Mucosa of descending colon (tissue), 3 donors: ENCODE measurements at regions not wholly inside any gene's neighbourhood (a gene's known extent, or its start where the extent isn't known, plus 50 kb on each side); places are given as distances from the start of the nearest gene placed in this dataset.
"Not testable (repeated sequence)": the region's sequence is repeated elsewhere in the genome, so short reads cannot be mapped to it uniquely, and the experiment has no call there.

ENCODE experiments used
- ATAC-seq: fragments of 200-7000 bp; cut with Tn5 transposase; one replicate; pipeline ENCODE4 v1.9.1; 2020; ENCODE audit warnings: mild to moderate bottlenecking, moderate library complexity
- DNase-seq, 3 donors: peaks; one replicate each; pipeline ENCODE4 v3.0.0-alpha.2; 2020
- H3K36me3 ChIP-seq: fragments of 200-600 bp; one replicate; pipeline ENCODE4 v1.8.0; 2021; ENCODE audit warnings: low read depth, mild to moderate bottlenecking
- H3K4me1 ChIP-seq: fragments of 200-600 bp; one replicate; pipeline ENCODE4 v1.8.0; 2021; ENCODE audit warnings: low read depth, mild to moderate bottlenecking
- H3K4me3 ChIP-seq: fragments of 200-600 bp; one replicate; pipeline ENCODE4 v1.8.0; 2021; ENCODE audit warnings: mild to moderate bottlenecking
- H3K9me3 ChIP-seq: fragments of 200-600 bp; one replicate; pipeline ENCODE4 v1.8.0; 2021; ENCODE audit warnings: mild to moderate bottlenecking
- intact Hi-C, 2 donors: fragments of 100-400 bp; cut with DNase I in 1 of 2; cut with micrococcal nuclease in 1 of 2; formaldehyde crosslinking; loops; one replicate each; pipeline versions ENCODE4 v1.11.0 to v1.11.1; 2022; cut with DNase I, micrococcal nuclease
- TF ChIP-seq, protein P1 (sequence below): fragments of 200-600 bp; IDR thresholded peaks from one replicate; pipeline ENCODE4 v1.8.0; 2022; ENCODE audit warnings: antibody characterized with exemption, mild to moderate bottlenecking
- donor health status: DM: no; HTN: no; CAD: no; lungs with moderate emphysema.
- donor health status: DM: no; HTN: no; CAD: no.
- donor health status: DM: no; HTN: yes; CAD: no.

DNA sequence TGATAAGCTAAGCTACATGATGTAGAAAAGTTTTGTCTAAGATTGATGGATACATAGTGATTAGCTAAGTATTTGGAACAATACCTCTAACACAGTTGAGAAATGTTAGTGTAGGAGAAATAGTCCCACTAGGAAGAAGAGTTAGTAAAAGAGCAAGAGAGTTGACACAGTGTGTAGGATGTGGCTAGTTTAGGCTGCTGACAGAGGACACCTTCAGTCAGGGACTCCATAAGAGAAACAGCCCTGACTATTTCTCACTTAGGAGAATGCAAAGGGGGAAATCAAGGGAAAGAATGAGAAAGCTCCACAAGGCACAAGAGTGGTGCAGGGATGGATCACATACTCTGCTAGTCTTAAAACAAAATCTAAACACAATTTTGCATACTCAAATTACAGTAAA, 613.7 kb downstream of the SLC16A7 start:
- Histone ChIP-seq H3K4me3 (no peak overlapping the region), H3K9me3 (peaks cover 6% of the 10 kb centered on the region), H3K4me1 (no peaks in the 10 kb centered on the region), H3K36me3 (no peaks in the 10 kb centered on the region)
- ATAC-seq, result no peak
- intact Hi-C loops, result no loop called here
- no peak for DNase-seq
- TF ChIP-seq, protein P1, sequence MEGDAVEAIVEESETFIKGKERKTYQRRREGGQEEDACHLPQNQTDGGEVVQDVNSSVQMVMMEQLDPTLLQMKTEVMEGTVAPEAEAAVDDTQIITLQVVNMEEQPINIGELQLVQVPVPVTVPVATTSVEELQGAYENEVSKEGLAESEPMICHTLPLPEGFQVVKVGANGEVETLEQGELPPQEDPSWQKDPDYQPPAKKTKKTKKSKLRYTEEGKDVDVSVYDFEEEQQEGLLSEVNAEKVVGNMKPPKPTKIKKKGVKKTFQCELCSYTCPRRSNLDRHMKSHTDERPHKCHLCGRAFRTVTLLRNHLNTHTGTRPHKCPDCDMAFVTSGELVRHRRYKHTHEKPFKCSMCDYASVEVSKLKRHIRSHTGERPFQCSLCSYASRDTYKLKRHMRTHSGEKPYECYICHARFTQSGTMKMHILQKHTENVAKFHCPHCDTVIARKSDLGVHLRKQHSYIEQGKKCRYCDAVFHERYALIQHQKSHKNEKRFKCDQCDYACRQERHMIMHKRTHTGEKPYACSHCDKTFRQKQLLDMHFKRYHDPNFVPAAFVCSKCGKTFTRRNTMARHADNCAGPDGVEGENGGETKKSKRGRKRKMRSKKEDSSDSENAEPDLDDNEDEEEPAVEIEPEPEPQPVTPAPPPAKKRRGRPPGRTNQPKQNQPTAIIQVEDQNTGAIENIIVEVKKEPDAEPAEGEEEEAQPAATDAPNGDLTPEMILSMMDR, result no peak

DNA sequence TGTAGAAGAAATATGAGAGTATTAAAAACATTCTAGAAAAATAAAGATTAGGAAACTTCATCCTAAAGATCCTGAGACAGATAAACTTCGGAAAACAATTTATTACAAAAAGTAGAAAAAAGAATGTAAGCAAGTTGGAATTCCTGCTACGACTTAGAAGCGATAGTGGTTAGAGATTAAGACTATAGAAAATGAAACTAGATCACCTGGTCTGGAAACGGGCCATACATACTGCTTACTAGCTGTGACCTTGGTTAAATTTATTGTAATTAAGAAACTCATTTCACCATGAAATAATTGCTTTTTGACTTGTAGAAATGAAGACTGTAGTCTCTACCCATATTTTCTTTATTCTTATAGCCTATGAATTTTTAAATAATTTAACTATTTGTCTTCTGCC, 614.1 kb downstream of the SLC16A7 start:
- DNase-seq (no peak), ATAC-seq (no peak)
- H3K9me3 ChIP-seq, result peaks cover 6% of the 10 kb centered on the region
- H3K36me3 ChIP-seq, result no peaks in the 10 kb centered on the region
- intact Hi-C loops, result no loop called here
- no peaks in the 10 kb centered on the region for H3K4me1 ChIP-seq
- H3K4me3 ChIP-seq, result no peak overlapping the region
- TF ChIP-seq, protein P1, result no peak

DNA sequence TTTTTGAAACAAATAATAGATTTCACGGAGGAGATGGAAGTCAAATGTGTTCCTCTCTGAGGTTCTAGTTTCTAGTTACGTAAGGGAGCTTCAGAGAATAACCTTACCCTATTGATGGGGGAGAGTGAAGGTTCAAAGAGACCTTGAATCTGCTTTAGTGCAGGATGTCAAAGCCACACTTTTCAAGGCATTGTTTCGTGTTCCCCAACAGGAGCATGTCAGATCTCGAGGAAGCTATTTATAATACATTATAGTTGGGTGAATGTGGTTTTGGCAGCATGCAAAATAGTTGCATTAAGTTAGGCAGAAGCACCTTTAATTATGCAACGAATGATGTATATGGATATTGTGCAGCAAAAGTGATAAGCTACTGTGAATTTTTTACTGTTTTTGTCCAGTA, 614.9 kb downstream of the SLC16A7 start:
- intact Hi-C loops, result no loop called here
- DNase-seq, result no peak
- Histone ChIP-seq H3K4me1 (no peaks in the 10 kb centered on the region), H3K36me3 (no peaks in the 10 kb centered on the region), H3K9me3 (peaks cover 6% of the 10 kb centered on the region), H3K4me3 (no peak overlapping the region)
- no peak for ATAC-seq
- TF ChIP-seq, protein P1, result no peak

DNA sequence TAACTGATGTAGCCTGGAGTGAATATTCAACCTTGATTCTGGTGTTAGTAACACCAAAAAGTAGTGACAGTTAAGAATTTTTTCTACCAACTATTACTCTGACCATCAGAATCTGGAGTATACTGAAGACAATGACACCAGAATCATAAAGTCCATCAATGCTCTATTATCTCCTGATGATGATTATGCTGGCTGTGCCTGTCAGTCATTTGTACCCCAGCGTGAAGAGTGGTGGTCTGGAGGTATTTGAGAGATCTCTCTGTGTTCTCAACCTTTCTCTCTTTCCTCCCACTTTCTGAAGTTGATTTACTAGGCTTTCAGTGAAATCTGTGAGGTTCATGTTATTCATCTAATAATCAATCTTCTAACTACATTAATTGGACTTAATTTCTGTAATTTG, 615.4 kb downstream of the SLC16A7 start:
- ATAC-seq (no peak), DNase-seq (no peak)
- intact Hi-C loops, result no loop called here
- no peaks in the 10 kb centered on the region for H3K36me3 ChIP-seq
- peaks cover 6% of the 10 kb centered on the region for H3K9me3 ChIP-seq
- no peak overlapping the region for H3K4me3 ChIP-seq
- H3K4me1 ChIP-seq, result no peaks in the 10 kb centered on the region
- TF ChIP-seq, protein P1, result no peak

DNA sequence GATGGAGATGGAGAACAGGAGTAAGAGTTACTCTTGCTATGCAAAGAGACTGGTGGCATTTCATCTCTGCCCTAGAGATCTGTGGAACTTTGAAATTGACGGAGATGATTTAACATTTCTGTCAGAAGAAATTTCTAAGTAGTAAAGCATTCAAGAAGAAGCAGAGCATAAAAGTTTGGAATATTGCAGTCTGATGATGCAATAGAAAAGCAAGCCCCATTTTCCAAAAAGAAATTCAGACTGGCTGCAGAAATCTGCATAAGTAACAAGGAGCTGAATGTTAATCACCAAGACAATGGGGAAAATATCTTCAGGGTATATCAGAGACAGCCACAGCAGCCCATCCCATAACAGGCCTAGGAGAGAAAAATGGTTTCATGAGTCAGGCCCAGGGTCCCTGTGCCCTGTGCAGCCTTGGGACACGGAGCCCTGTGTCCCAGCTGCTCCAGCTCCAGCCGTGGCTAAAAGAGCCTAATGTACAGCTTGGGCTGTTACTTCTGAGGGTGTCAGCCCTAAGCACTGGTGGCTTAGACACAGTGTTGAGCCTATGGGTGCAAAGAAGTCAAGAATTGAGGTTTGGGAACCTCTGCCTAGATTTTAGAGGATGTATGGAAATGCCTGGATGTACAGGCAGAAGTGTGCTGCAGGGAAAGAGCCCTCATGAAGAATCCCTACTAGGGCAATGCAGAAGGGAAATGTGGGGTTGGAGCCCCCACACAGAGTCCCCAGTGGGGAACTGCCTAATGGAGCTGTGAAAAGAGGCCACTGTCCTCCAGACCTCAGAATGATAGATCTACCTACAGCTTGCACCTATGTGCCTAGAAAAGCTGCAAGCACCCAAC, 616.6 kb downstream of the SLC16A7 start:
- intact Hi-C loops, result no loop called here
- TF ChIP-seq, protein P1, result no peak
- H3K4me1 ChIP-seq, result no peaks in the 10 kb centered on the region
- H3K4me3 ChIP-seq, result no peak overlapping the region
- H3K36me3 ChIP-seq, result no peaks in the 10 kb centered on the region
- no peak for ATAC-seq
- H3K9me3 ChIP-seq, result peaks cover 6% of the 10 kb centered on the region
- no peak for DNase-seq

DNA sequence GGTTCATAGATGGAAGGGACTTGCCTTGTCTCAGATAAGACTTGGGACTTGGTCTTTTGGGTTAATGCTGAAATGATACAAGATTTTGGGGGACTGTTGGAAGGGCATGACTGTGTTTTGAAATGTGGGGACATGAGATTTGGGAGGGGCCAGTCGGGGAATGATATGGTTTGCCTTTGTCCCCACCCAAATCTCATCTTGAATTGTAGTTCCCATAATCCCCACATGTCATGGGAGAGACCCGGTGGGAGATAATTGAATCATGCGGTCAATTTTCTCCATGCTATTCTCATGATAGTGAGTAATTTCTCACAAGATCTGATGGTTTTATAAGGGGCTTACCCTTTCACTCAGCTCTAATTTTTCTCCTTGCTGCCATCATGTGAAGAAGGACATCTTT, 617.4 kb downstream of the SLC16A7 start:
- DNase-seq, H3K4me1 ChIP-seq, intact Hi-C loops, ATAC-seq, H3K36me3 ChIP-seq, H3K4me3 ChIP-seq, H3K9me3 ChIP-seq: not testable (repeated sequence)
